NT2/D1 (cell line): ENCODE measurements at regions not wholly inside any gene's neighbourhood (a gene's known extent, or its start where the extent isn't known, plus 50 kb on each side); places are given as distances from the start of the nearest gene placed in this dataset.
"Not testable (repeated sequence)": the region's sequence is repeated elsewhere in the genome, so short reads cannot be mapped to it uniquely, and the experiment has no call there.

ENCODE experiments used
- YY1 ChIP-seq: IDR thresholded peaks from 2 replicates; pipeline ENCODE4 v1.6.1; 2011; ENCODE audit not compliant: insufficient read length, insufficient read depth
- ZNF274 ChIP-seq: IDR thresholded peaks from 2 replicates; pipeline ENCODE4 v1.6.1; 2011; ENCODE audit warnings: mild to moderate bottlenecking, low read depth, low read length

DNA sequence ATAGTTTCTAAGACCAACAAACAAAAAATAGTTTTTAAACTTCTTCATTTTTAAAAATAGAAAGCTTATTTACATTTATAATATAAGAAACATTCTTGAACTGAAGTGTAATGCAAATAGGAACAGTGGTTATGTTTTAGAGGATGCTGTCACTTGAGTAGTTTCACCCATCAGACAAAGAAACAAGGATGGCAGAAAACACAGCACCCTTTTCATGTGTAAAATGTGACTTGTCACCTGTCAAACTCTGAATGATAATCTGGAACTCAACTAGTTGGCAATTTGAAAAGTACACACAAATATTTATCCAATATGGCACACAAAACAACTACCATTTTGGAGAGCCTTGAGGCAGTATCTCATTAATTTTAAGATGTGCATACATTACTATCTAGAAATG is 816.0 kb downstream of the TSN start:
- TF ChIP-seq YY1, ZNF274: not testable (repeated sequence)
